SH-SY5Y (cell line): ENCODE measurements at regions not wholly inside any gene's neighbourhood (a gene's known extent, or its start where the extent isn't known, plus 50 kb on each side); places are given as distances from the start of the nearest gene placed in this dataset.

Experiments used
- GATA2 ChIP-seq: IDR thresholded peaks from 2 replicates; pipeline ENCODE4 v1.6.1; 2011; ENCODE audit warnings: mild to moderate bottlenecking, low read depth, low read length
- GATA3 ChIP-seq: IDR thresholded peaks from 2 replicates; pipeline ENCODE4 v1.6.1; 2011; ENCODE audit warnings: low read depth, mild to moderate bottlenecking, low read length, moderate library complexity

- TF ChIP-seq GATA2 = no peak
- TF ChIP-seq GATA3 = no peak
These were observed 183.1 kb upstream of the MC4R start for GRCh38 chr18:60555625-60556024.
